ENCODE measurements at regions not wholly inside any gene's neighbourhood (a gene's known extent, or its start where the extent isn't known, plus 50 kb on each side); places are given as distances from the start of the nearest gene placed in this dataset.

DNA sequence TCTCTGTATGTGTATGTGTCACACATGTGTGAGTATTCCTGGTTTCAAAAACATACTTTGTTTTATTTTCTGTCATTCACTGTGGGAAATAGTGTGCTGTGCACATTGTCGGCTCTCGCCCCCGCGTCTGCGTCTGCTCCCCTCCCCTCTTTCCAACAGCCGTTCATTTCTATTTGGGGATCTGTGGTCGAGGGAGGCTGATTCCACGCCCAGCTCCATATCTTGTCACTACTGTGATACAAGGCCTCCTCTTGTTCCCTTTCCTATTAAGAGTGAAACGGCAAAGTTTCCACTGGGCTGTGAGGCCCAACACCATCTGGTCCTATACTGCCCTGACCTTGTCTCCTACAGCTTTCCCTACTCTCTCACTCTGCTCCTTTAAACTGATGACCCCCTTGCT is 172.5 kb upstream of the LRIG1 start:
- no peaks in the 10 kb centered on the region for H3K36me3 ChIP-seq (ENCODE audit: control insufficient read depth in 2 of 2, insufficient read depth in 1 of 2, low read length in 2 of 2)
- TF ChIP-seq ZSCAN18 (tag by site-specific recombination; IDR thresholded peaks at IDR 0.05) (no peak), ZNF776 (tag by site-specific recombination; IDR thresholded peaks at IDR 0.05; ENCODE audit: borderline replicate concordance) (no peak), ZNF473 (tag by site-specific recombination; IDR thresholded peaks at IDR 0.05) (no peak), TRIM28 (IDR thresholded peaks at IDR 0.05; ENCODE audit: borderline replicate concordance, low read length) (no peak), SP7 (tag by site-specific recombination; IDR thresholded peaks at IDR 0.05) (no peak), ZNF211 (tag by site-specific recombination; IDR thresholded peaks at IDR 0.05; ENCODE audit: low read depth) (no peak), PBX3 (CRISPR knock-in tag; IDR thresholded peaks at IDR 0.05) (no peak), ZBTB49 (tag by site-specific recombination; IDR thresholded peaks at IDR 0.05; ENCODE audit: low read depth) (no peak), ZNF843 (tag by site-specific recombination; IDR thresholded peaks at IDR 0.05) (no peak), ZFP37 (tag by site-specific recombination; IDR thresholded peaks at IDR 0.05) (no peak), ZNF19 (tag by site-specific recombination; IDR thresholded peaks at IDR 0.05; ENCODE audit: low read depth) (no peak)
- H3K9me3 ChIP-seq (ENCODE audit: control insufficient read depth, insufficient read depth, low read depth, low read length) = no peaks in the 10 kb centered on the region
- no peaks in the 10 kb centered on the region for H3K4me1 ChIP-seq (ENCODE audit: control insufficient read depth, insufficient read depth, low read length)
- no peak overlapping the region for H3K27ac ChIP-seq (ENCODE audit: extremely low read depth, low read depth, low read length)
- H3K4me3 ChIP-seq (ENCODE audit: low read depth, low read length) = no peak overlapping the region
- CTCF ChIA-PET = no interaction called here
- POLR2A ChIA-PET = no interaction called here

- ChIA-PET POLR2A (no interaction called here), CTCF (interaction anchor here (0.5 to 1.0 kb wide), 3 partner anchors 18 to 314 kb away, joined by 3 to 4 read pairs (median 4); no protein-coding TSS in a partner anchor)
- Histone ChIP-seq H3K36me3 (ENCODE audit: control insufficient read depth in 2 of 2, insufficient read depth in 1 of 2, low read length in 2 of 2) (no peaks in the 10 kb centered on the region), H3K4me1 (ENCODE audit: control insufficient read depth, insufficient read depth, low read length) (no peaks in the 10 kb centered on the region), H3K27ac (ENCODE audit: extremely low read depth, low read depth, low read length) (no peak overlapping the region), H3K9me3 (ENCODE audit: control insufficient read depth, insufficient read depth, low read depth, low read length) (no peaks in the 10 kb centered on the region), H3K4me3 (ENCODE audit: low read depth, low read length) (no peak overlapping the region)
- no peak for TF ChIP-seq GLIS1 (tag by site-specific recombination; IDR thresholded peaks at IDR 0.05)
- no peak for TF ChIP-seq ZFHX2 (tag by site-specific recombination; conservative IDR thresholded peaks at IDR 0.05)
- no peak for TF ChIP-seq ZBTB7A (tag by site-specific recombination; IDR thresholded peaks at IDR 0.05; ENCODE audit: low read depth)
These were observed 174.5 kb upstream of the LRIG1 start for GRCh38 chr3:66675366-66675765.

DNA sequence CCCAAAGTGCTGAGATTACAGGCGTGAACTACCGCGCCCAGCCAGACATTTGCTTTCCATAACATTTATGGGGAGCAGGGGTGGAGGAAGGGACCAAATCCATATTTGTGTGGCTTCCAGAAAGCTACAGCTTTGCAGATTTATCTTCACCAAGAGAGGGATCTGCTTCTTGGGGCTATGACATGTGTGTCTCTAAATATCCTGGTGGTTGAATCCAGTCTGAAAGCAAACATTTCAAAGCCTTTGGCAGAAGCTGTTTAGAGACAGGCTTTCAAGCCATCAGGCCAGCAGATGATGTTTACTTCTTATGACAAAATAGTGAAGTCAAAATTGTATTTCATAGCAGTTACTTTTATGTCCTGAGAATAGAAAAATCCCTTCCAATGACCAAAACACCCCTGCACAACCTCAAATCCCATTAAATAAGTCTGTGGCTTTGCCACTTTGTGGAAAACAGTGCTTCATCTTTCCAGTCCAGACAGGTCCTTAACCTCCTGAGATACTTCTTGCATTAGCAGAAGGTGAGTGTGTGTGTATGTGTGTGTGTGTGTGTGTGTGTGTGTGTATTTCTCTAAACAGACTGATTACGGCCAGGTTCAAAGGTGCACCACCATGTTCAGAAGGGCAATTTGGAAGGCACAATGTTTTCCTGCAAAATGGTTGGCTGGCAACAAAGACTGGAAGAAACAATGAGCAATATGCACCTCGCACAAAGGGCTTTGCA is 191.4 kb upstream of the LRIG1 start:
- H3K9me3 ChIP-seq (ENCODE audit: control insufficient read depth, insufficient read depth, low read depth, low read length) = no peaks in the 10 kb centered on the region
- H3K36me3 ChIP-seq (ENCODE audit: control insufficient read depth in 2 of 2, insufficient read depth in 1 of 2, low read length in 2 of 2) = no peaks in the 10 kb centered on the region
- CTCF ChIA-PET = no interaction called here
- no peak overlapping the region for H3K4me3 ChIP-seq (ENCODE audit: low read depth, low read length)
- no peaks in the 10 kb centered on the region for H3K4me1 ChIP-seq (ENCODE audit: control insufficient read depth, insufficient read depth, low read length)
- H3K27ac ChIP-seq (ENCODE audit: extremely low read depth, low read depth, low read length) = no peak overlapping the region
- POLR2A ChIA-PET = no interaction called here
- TF ChIP-seq ZNF114 (tag by site-specific recombination; IDR thresholded peaks at IDR 0.05) (no peak), KLF7 (tag by site-specific recombination; IDR thresholded peaks at IDR 0.05; ENCODE audit: borderline replicate concordance) (no peak), ZNF23 (tag by site-specific recombination; IDR thresholded peaks at IDR 0.05; ENCODE audit: borderline replicate concordance) (no peak), ZNF704 (tag by site-specific recombination; IDR thresholded peaks at IDR 0.05) (no peak), SETDB1 (IDR thresholded peaks at IDR 0.05; ENCODE audit: insufficient read length, low read length) (no peak), ZNF426 (tag by site-specific recombination; IDR thresholded peaks at IDR 0.05) (no peak)
- TF ChIP-seq, protein P1, sequence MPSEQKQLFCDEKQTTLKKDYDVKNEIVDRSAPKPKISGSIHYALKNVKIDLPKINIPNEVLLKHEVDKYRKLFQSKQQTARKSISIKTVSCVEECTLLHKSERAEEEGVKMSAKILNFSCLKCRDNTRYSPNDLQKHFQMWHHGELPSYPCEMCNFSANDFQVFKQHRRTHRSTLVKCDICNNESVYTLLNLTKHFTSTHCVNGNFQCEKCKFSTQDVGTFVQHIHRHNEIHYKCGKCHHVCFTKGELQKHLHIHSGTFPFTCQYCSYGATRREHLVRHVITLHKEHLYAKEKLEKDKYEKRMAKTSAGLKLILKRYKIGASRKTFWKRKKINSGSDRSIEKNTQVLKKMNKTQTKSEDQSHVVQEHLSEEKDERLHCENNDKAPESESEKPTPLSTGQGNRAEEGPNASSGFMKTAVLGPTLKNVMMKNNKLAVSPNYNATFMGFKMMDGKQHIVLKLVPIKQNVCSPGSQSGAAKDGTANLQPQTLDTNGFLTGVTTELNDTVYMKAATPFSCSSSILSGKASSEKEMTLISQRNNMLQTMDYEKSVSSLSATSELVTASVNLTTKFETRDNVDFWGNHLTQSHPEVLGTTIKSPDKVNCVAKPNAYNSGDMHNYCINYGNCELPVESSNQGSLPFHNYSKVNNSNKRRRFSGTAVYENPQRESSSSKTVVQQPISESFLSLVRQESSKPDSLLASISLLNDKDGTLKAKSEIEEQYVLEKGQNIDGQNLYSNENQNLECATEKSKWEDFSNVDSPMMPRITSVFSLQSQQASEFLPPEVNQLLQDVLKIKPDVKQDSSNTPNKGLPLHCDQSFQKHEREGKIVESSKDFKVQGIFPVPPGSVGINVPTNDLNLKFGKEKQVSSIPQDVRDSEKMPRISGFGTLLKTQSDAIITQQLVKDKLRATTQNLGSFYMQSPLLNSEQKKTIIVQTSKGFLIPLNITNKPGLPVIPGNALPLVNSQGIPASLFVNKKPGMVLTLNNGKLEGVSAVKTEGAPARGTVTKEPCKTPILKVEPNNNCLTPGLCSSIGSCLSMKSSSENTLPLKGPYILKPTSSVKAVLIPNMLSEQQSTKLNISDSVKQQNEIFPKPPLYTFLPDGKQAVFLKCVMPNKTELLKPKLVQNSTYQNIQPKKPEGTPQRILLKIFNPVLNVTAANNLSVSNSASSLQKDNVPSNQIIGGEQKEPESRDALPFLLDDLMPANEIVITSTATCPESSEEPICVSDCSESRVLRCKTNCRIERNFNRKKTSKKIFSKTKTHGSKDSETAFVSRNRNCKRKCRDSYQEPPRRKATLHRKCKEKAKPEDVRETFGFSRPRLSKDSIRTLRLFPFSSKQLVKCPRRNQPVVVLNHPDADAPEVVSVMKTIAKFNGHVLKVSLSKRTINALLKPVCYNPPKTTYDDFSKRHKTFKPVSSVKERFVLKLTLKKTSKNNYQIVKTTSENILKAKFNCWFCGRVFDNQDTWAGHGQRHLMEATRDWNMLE (tag by site-specific recombination; conservative IDR thresholded peaks at IDR 0.05; ENCODE audit: low read depth) = no peak

Measured in HEK293 (cell line).